HL-60 (cell line): ENCODE measurements at regions not wholly inside any gene's neighbourhood (a gene's known extent, or its start where the extent isn't known, plus 50 kb on each side); places are given as distances from the start of the nearest gene placed in this dataset.

ENCODE experiments used
- POLR2AphosphoS5 ChIP-seq: IDR thresholded peaks from 2 replicates; pipeline ENCODE4 v1.6.1; 2012; ENCODE audit warnings: low read depth
- REST ChIP-seq: IDR thresholded peaks from 2 replicates; pipeline ENCODE4 v1.6.1; 2012; ENCODE audit warnings: low read depth; ENCODE audit not compliant: insufficient replicate concordance
- TF ChIP-seq, protein P1 (sequence below): IDR thresholded peaks from one replicate; pipeline ENCODE4 v1.5.1; 2011; ENCODE audit warnings: low read length, control low read depth, inconsistent platforms; ENCODE audit not compliant: insufficient read depth

- TF ChIP-seq POLR2AphosphoS5: no peak
- TF ChIP-seq, protein P1, sequence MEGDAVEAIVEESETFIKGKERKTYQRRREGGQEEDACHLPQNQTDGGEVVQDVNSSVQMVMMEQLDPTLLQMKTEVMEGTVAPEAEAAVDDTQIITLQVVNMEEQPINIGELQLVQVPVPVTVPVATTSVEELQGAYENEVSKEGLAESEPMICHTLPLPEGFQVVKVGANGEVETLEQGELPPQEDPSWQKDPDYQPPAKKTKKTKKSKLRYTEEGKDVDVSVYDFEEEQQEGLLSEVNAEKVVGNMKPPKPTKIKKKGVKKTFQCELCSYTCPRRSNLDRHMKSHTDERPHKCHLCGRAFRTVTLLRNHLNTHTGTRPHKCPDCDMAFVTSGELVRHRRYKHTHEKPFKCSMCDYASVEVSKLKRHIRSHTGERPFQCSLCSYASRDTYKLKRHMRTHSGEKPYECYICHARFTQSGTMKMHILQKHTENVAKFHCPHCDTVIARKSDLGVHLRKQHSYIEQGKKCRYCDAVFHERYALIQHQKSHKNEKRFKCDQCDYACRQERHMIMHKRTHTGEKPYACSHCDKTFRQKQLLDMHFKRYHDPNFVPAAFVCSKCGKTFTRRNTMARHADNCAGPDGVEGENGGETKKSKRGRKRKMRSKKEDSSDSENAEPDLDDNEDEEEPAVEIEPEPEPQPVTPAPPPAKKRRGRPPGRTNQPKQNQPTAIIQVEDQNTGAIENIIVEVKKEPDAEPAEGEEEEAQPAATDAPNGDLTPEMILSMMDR: no peak
- no peak for TF ChIP-seq REST
These were observed 360.6 kb downstream of the RND3 start for GRCh38 chr2:150126839-150127238.
